ENCODE measurements at regions not wholly inside any gene's neighbourhood (a gene's known extent, or its start where the extent isn't known, plus 50 kb on each side); places are given as distances from the start of the nearest gene placed in this dataset.

- TF ChIP-seq CTCF (IDR thresholded peaks at IDR 0.05; ENCODE audit: borderline replicate concordance, extremely low read depth, low read length, poor library complexity, severe bottlenecking) (no peak), EZH2 (IDR thresholded peaks at IDR 0.05; ENCODE audit: borderline replicate concordance, low read depth, low read length, severe bottlenecking) (no peak)
Observed at GRCh38 chr6:169843991-169844390, 92.6 kb downstream of the ERMARD start.

Measured in DND-41 (cell line).